ENCODE measurements at regions not wholly inside any gene's neighbourhood (a gene's known extent, or its start where the extent isn't known, plus 50 kb on each side); places are given as distances from the start of the nearest gene placed in this dataset.

- no peak for TF ChIP-seq CTCF (IDR thresholded peaks at IDR 0.05)
- no peak for TF ChIP-seq POLR2AphosphoS5 (IDR thresholded peaks at IDR 0.05)
- no peak for TF ChIP-seq POLR2A (IDR thresholded peaks at IDR 0.05)
These were observed 566.7 kb upstream of the NEGR1 start for GRCh38 chr1:72848997-72849396.

All from sigmoid colon (tissue), 4 donors.